GM12878 (cell line): ENCODE measurements at regions not wholly inside any gene's neighbourhood (a gene's known extent, or its start where the extent isn't known, plus 50 kb on each side); places are given as distances from the start of the nearest gene placed in this dataset.

Experiments
- ATAC-seq: fragments of 200-7000 bp; cut with Tn5 transposase; 3 replicates; pipeline ENCODE4 v1.9.1; 2020; ENCODE audit warnings: mild to moderate bottlenecking, moderate library complexity
- BruUV-seq: library from RNA; stranded (reverse); fragments of 400-500 nt; replicated peaks from 2 replicates; lab custom pipeline; 2021; lab: Mats Ljungman, UMichigan
- CTCF ChIA-PET: fragments of 300-600 bp; sonication (Branson Sonifier 250); formaldehyde crosslinking; extraction: SDS; loops from one replicate; lab custom pipeline; 2021; ENCODE audit warnings: inconsistent platforms; lab: Yijun Ruan, JAX
- POLR2A ChIA-PET: fragments of 350-600 bp; formaldehyde crosslinking; extraction: SDS; loops from one replicate; lab custom pipeline; 2021; ENCODE audit warnings: inconsistent platforms; lab: Charles Lee
- RAD21 ChIA-PET: fragments of 300-600 bp; sonication (Branson Sonifier 250); formaldehyde crosslinking; loops from one replicate; lab custom pipeline; 2023; ENCODE audit warnings: antibody characterized with exemption; ENCODE audit not compliant: unreplicated experiment; lab: Charles Lee
- SMC1A ChIA-PET: fragments of 300-600 bp; sonication (Branson Sonifier 250); formaldehyde crosslinking; loops from one replicate; lab custom pipeline; 2023; ENCODE audit not compliant: unreplicated experiment, uncharacterized antibody; lab: Charles Lee
- DNase-seq: peaks from one replicate; pipeline ENCODE4 v3.0.0-alpha.2; 2011; ENCODE audit warnings: low read depth, low spot score
- FAIRE-seq: peaks from 3 replicates; lab custom pipeline; 2011; peaks lifted over from hg19 to GRCh38; lab: Jason Lieb, UNC
- H2AFZ ChIP-seq: 2 replicates; pipeline ENCODE4 v1.6.0; 2011; ENCODE audit warnings: low read depth, low read length, control low read depth; ENCODE audit not compliant: control insufficient read depth
- H3K27ac ChIP-seq: 2 replicates; pipeline ENCODE4 v1.5.1; 2011; ENCODE audit warnings: control low read depth; ENCODE audit not compliant: control insufficient read depth, insufficient read depth
- H3K27me3 ChIP-seq, 2 experiments: replicated peaks in 1 of 2; 2 replicates each; pipeline versions ENCODE4 v1.6.0 to v1.6.1; 2011; ENCODE audit warnings: low read length in 1 of 2; ENCODE audit not compliant: control insufficient read depth in 2 of 2, insufficient read depth in 2 of 2
- H3K36me3 ChIP-seq, 2 experiments: 2 replicates each; pipeline ENCODE4 v1.5.1; 2011; ENCODE audit warnings: low read length in 1 of 2; ENCODE audit not compliant: control insufficient read depth in 2 of 2, insufficient read depth in 2 of 2
- H3K4me1 ChIP-seq: 2 replicates; pipeline ENCODE4 v1.6.1; 2011; ENCODE audit warnings: mild to moderate bottlenecking, low read length, moderate library complexity, mixed read lengths; ENCODE audit not compliant: control insufficient read depth, insufficient read depth
- H3K4me2 ChIP-seq: 2 replicates; pipeline ENCODE4 v1.6.0; 2011; ENCODE audit warnings: control low read depth; ENCODE audit not compliant: control insufficient read depth, insufficient read depth
- H3K4me3 ChIP-seq: fragments of 200-600 bp; sonication (generic); 2 replicates; pipeline ENCODE4 v1.5.1; 2016
- H3K79me2 ChIP-seq: 2 replicates; pipeline ENCODE4 v1.6.0; 2011; ENCODE audit warnings: low read length; ENCODE audit not compliant: control insufficient read depth, insufficient read depth
- H3K9ac ChIP-seq: 2 replicates; pipeline ENCODE4 v1.8.0; 2011; ENCODE audit warnings: low read length, control low read depth, mixed read lengths; ENCODE audit not compliant: control insufficient read depth, insufficient read depth
- H3K9me3 ChIP-seq: replicated peaks from 3 replicates; pipeline ENCODE4 v1.5.1; 2011; ENCODE audit warnings: mild to moderate bottlenecking, low read length; ENCODE audit not compliant: control insufficient read depth, insufficient read depth
- H4K20me1 ChIP-seq: 2 replicates; pipeline ENCODE4 v1.6.0; 2011; ENCODE audit not compliant: control insufficient read depth, insufficient read depth
- BCL11A ChIP-seq: IDR thresholded peaks from 2 replicates; pipeline ENCODE4 v1.6.1; 2011; ENCODE audit warnings: low read depth, low read length
- EGR1 ChIP-seq, 2 experiments: IDR thresholded peaks; 1 replicate in 1 of 2; 2 replicates in 1 of 2; pipeline ENCODE4 v1.6.1; 2011 to 2012; ENCODE audit warnings: low read depth in 2 of 2, low read length in 2 of 2, borderline replicate concordance in 1 of 2, mild to moderate bottlenecking in 1 of 2, moderate library complexity in 1 of 2
- EZH2 ChIP-seq: IDR thresholded peaks from 2 replicates; pipeline ENCODE4 v1.6.1; 2012; ENCODE audit warnings: low read depth, mild to moderate bottlenecking, control low read depth, inconsistent platforms, low read length, borderline replicate concordance; ENCODE audit not compliant: control insufficient read depth
- MAX ChIP-seq: IDR thresholded peaks from 2 replicates; pipeline ENCODE4 v1.6.1; 2012; ENCODE audit warnings: low read depth, low read length, improper control_type of control experiment
- PML ChIP-seq: IDR thresholded peaks from 2 replicates; pipeline ENCODE4 v1.6.1; 2012; ENCODE audit warnings: low read length, inconsistent platforms
- RELA ChIP-seq: fragments of 450-650 bp; IDR thresholded peaks from 2 replicates; pipeline ENCODE4 v1.8.0; 2014; ENCODE audit warnings: borderline replicate concordance; ENCODE audit not compliant: partially characterized antibody
- SMAD1 ChIP-seq: fragments of 450-650 bp; IDR thresholded peaks from 2 replicates; pipeline ENCODE4 v1.6.1; 2018; ENCODE audit warnings: mild to moderate bottlenecking, low read depth; ENCODE audit not compliant: partially characterized antibody
- ZSCAN29 ChIP-seq: fragments of 450-650 bp; IDR thresholded peaks from 2 replicates; pipeline ENCODE4 v1.6.1; 2017; ENCODE audit warnings: mild to moderate bottlenecking, moderate library complexity
- WGBS: methylation state at CpG from one replicate; pipeline ENCODE4 v1.1.6; 2016; ENCODE audit warnings: low lambda C conversion rate; ENCODE audit not compliant: insufficient replicate concordance, insufficient coverage; ENCODE audit errors: missing lambda C conversion rate; 5-methylcytosine and 5-hydroxymethylcytosine counted together
- in situ Hi-C: fragments of 300-500 bp; cut with MboI; formaldehyde crosslinking; loops from 9 replicates; pipeline ENCODE4 v1.14.3; 2018; ENCODE audit warnings: mixed read lengths
- intact Hi-C: fragments of 100-400 bp; cut with micrococcal nuclease; formaldehyde crosslinking; loops from one replicate; pipeline ENCODE4 v1.14.2; 2022; ENCODE audit not compliant: unreplicated experiment

DNA sequence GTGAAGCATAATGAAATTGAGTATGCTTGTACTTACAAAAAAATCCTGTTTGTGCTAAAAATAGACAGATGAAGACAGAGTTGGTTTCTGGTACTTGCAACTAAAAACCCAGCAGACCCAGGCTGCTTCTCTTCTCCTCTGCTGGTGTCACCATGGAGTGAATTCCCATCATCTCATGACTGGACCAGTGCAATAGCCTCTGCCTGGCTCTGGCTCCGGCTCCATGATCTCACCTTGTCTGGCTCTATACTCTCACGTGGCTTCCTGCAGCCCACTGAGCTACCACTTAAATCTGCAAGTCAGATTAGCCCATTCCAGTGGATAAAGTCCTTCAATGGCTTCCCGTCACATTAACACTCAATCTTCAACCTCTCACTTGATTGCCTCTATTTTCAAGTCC, 129.2 kb upstream of the CADPS start:
- in situ Hi-C loops = no loop called here
- no peak for FAIRE-seq
- H3K4me3 ChIP-seq = no peak overlapping the region
- H4K20me1 ChIP-seq = no peaks in the 10 kb centered on the region
- ChIA-PET POLR2A (no interaction called here), RAD21 (no interaction called here), SMC1A (interaction anchor here (0.6 kb wide), 1 partner anchor 390 kb away, joined by 3 read pairs; no protein-coding TSS in a partner anchor), CTCF (no interaction called here)
- no peaks in the 10 kb centered on the region for H3K27me3 ChIP-seq
- ATAC-seq = no peak
- DNase-seq = no peak
- no TSS peak for BruUV-seq
- H3K9ac ChIP-seq = no peak overlapping the region
- intact Hi-C loops = no loop called here
- 3% methylated on average over 3 of the region's 3 CpGs for WGBS
- H3K4me1 ChIP-seq = no peaks in the 10 kb centered on the region
- H3K79me2 ChIP-seq = no peaks in the 10 kb centered on the region
- H3K9me3 ChIP-seq = no peaks in the 10 kb centered on the region
- no peaks in the 10 kb centered on the region for H3K36me3 ChIP-seq
- H3K4me2 ChIP-seq = no peak overlapping the region
- H3K27ac ChIP-seq = no peak overlapping the region
- no peak for TF ChIP-seq PML
- TF ChIP-seq BCL11A = no peak
- TF ChIP-seq RELA = no peak
- TF ChIP-seq EZH2 = no peak
- TF ChIP-seq SMAD1 = no peak
- TF ChIP-seq MAX = no peak
- no peak for TF ChIP-seq EGR1 (IDR thresholded peaks at IDR 0.05; ENCODE audit: borderline replicate concordance in 1 of 2, low read depth in 2 of 2, low read length in 2 of 2)
- no peak for TF ChIP-seq ZSCAN29
- H2AFZ ChIP-seq = no peak overlapping the region
